GM23338 (cell line): ENCODE measurements at regions not wholly inside any gene's neighbourhood (a gene's known extent, or its start where the extent isn't known, plus 50 kb on each side); places are given as distances from the start of the nearest gene placed in this dataset.

ENCODE experiments used
- ATAC-seq: fragments of 200-7000 bp; cut with Tn5 transposase; 3 replicates; pipeline ENCODE4 v1.9.1; 2020
- DNase-seq: peaks from one replicate; pipeline ENCODE4 v3.0.0-alpha.2; 2015; ENCODE audit warnings: low spot score
- H2AFZ ChIP-seq: fragments of 200-600 bp; sonication (generic); 2 replicates; pipeline ENCODE4 v1.8.0; 2016; ENCODE audit warnings: antibody characterized with exemption, mild to moderate bottlenecking, moderate library complexity
- H3F3A ChIP-seq: fragments of 200-600 bp; sonication (generic); replicated peaks from 2 replicates; pipeline ENCODE4 v1.8.0; 2017; ENCODE audit warnings: antibody characterized with exemption, mixed run types, low read depth
- H3K27ac ChIP-seq: fragments of 200-600 bp; sonication (generic); 2 replicates; pipeline ENCODE4 v1.6.1; 2016; ENCODE audit warnings: low read depth
- H3K27me3 ChIP-seq: fragments of 200-600 bp; sonication (generic); 2 replicates; pipeline ENCODE4 v1.8.0; 2016; ENCODE audit warnings: mild to moderate bottlenecking, mixed run types, moderate library complexity; ENCODE audit not compliant: insufficient read depth
- H3K36me3 ChIP-seq: fragments of 200-600 bp; sonication (generic); 2 replicates; pipeline ENCODE4 v1.8.0; 2016; ENCODE audit warnings: mild to moderate bottlenecking; ENCODE audit not compliant: insufficient read depth
- H3K4me1 ChIP-seq: fragments of 200-600 bp; sonication (generic); 2 replicates; pipeline ENCODE4 v1.8.0; 2016; ENCODE audit warnings: mild to moderate bottlenecking, moderate library complexity; ENCODE audit not compliant: insufficient read depth
- H3K4me2 ChIP-seq: fragments of 200-600 bp; sonication (generic); 2 replicates; pipeline ENCODE4 v1.7.1; 2017; ENCODE audit warnings: mixed run types
- H3K4me3 ChIP-seq: fragments of 200-600 bp; sonication (generic); 2 replicates; pipeline ENCODE4 v1.6.1; 2016; ENCODE audit warnings: mixed run types
- H3K79me2 ChIP-seq: fragments of 200-600 bp; sonication (generic); replicated peaks from 2 replicates; pipeline ENCODE4 v1.8.0; 2017; ENCODE audit warnings: mild to moderate bottlenecking; ENCODE audit not compliant: insufficient read depth
- H3K9me2 ChIP-seq: fragments of 200-600 bp; sonication (generic); 2 replicates; pipeline ENCODE4 v1.8.0; 2017; ENCODE audit not compliant: insufficient read depth
- H4K20me1 ChIP-seq: fragments of 200-600 bp; sonication (generic); replicated peaks from 2 replicates; pipeline ENCODE4 v1.8.0; 2017; ENCODE audit warnings: mild to moderate bottlenecking; ENCODE audit not compliant: insufficient read depth
- H3K27ac Mint-ChIP-seq: 2 replicates; pipeline ENCODE4 v1.8.0; 2020; ENCODE audit warnings: inconsistent platforms, mild to moderate bottlenecking, moderate library complexity, mixed read lengths
- H3K27me3 Mint-ChIP-seq: 3 replicates; pipeline ENCODE4 v1.8.0; 2022; ENCODE audit warnings: low read depth, mild to moderate bottlenecking, moderate library complexity, mixed read lengths, inconsistent platforms; ENCODE audit not compliant: insufficient read depth, poor library complexity
- H3K36me3 Mint-ChIP-seq: 3 replicates; pipeline ENCODE4 v1.8.0; 2021; ENCODE audit warnings: low read depth, mild to moderate bottlenecking, inconsistent platforms, moderate library complexity, mixed read lengths
- H3K4me1 Mint-ChIP-seq: 3 replicates; pipeline ENCODE4 v1.8.0; 2020; ENCODE audit warnings: mild to moderate bottlenecking, inconsistent platforms, mixed read lengths
- H3K4me3 Mint-ChIP-seq: 3 replicates; pipeline ENCODE4 v1.8.0; 2021; ENCODE audit warnings: moderate library complexity, mild to moderate bottlenecking, inconsistent platforms, mixed read lengths
- H3K9me3 Mint-ChIP-seq: 3 replicates; pipeline ENCODE4 v1.8.0; 2020; ENCODE audit warnings: moderate library complexity, mild to moderate bottlenecking, inconsistent platforms, mixed read lengths
- CREB1 ChIP-seq: fragments of 250-450 bp; sonication (Bioruptor Pico); IDR thresholded peaks from 2 replicates; pipeline ENCODE4 v1.5.0; 2020; ENCODE audit warnings: low read depth, mild to moderate bottlenecking, moderate library complexity
- EZH2 ChIP-seq: fragments of 200-600 bp; sonication (generic); IDR thresholded peaks from one replicate; pipeline ENCODE4 v1.8.0; 2017; ENCODE audit warnings: antibody characterized with exemption, mild to moderate bottlenecking, low read depth; ENCODE audit not compliant: unreplicated experiment
- EZH2phosphoT487 ChIP-seq: fragments of 200-600 bp; sonication (generic); IDR thresholded peaks from one replicate; pipeline ENCODE4 v1.8.1; 2018; ENCODE audit warnings: antibody characterized with exemption; ENCODE audit not compliant: unreplicated experiment
- JUNB ChIP-seq: IDR thresholded peaks from one replicate; pipeline ENCODE4 v1.6.1; 2016; ENCODE audit warnings: antibody characterized with exemption; ENCODE audit not compliant: unreplicated experiment
- NANOG ChIP-seq: IDR thresholded peaks from 2 replicates; pipeline ENCODE4 v1.6.1; 2016; ENCODE audit warnings: antibody characterized with exemption, borderline replicate concordance
- STAT1 ChIP-seq: IDR thresholded peaks from one replicate; pipeline ENCODE4 v1.6.1; 2016; ENCODE audit warnings: antibody characterized with exemption; ENCODE audit not compliant: unreplicated experiment
- ZNF331 ChIP-seq: fragments of 250-450 bp; sonication (Bioruptor Pico); IDR thresholded peaks from 2 replicates; pipeline ENCODE4 v1.5.0; 2020; ENCODE audit warnings: low read depth, mild to moderate bottlenecking, moderate library complexity
- TF ChIP-seq, protein P1 (sequence below): fragments of 250-450 bp; sonication (Bioruptor Pico); IDR thresholded peaks from 2 replicates; pipeline ENCODE4 v1.5.0; 2020; ENCODE audit warnings: mild to moderate bottlenecking, moderate library complexity
- TF ChIP-seq, protein P2 (sequence below), 2 experiments: fragments of 200-600 bp in 1 of 2; sonication (generic) in 1 of 2; conservative IDR thresholded peaks; 2 replicates each; pipeline versions ENCODE4 v1.5.1 to v1.6.1; 2016 to 2017; ENCODE audit warnings: antibody characterized with exemption in 2 of 2, low read depth in 2 of 2, mild to moderate bottlenecking in 2 of 2, moderate library complexity in 1 of 2
- TF ChIP-seq, protein P3 (sequence below): IDR thresholded peaks from one replicate; pipeline ENCODE4 v1.6.1; 2018; ENCODE audit warnings: antibody characterized with exemption; ENCODE audit not compliant: unreplicated experiment
- TF ChIP-seq, protein P4 (sequence below): IDR thresholded peaks from 2 replicates; pipeline ENCODE4 v1.6.1; 2016; ENCODE audit warnings: antibody characterized with exemption

DNA sequence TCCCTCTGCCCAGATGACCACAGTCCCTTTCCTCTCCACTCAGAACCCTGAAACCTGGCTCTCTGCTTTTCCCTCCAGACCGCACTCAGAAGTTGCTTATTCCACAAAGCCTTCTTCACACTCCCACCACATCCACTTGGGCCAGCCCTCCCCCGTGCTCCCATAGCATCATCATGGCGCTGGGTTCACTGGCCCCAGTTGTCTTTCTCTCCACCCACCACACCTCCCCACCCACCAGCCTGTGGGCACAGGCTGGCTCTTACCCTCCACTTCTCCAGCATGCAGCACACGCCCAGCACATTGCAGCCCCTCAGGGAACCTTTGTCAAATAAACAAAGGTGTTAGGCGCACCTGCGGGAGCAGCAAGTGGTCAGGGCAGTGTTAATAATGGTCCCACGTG is 130.0 kb downstream of the KATNIP start:
- Mint-ChIP-seq H3K9me3 (no peaks in the 10 kb centered on the region; the same call in 2 of the 3 replicates), H3K27me3 (peaks cover 8% of the 10 kb centered on the region)

More for the DNA sequence above, 130.0 kb downstream of the KATNIP start:
- H3K4me1 Mint-ChIP-seq, result peaks cover 3% of the 10 kb centered on the region; the same call in 2 of the 3 replicates
- ATAC-seq (no peak; the same call in 2 of the 3 replicates), DNase-seq (no peak)
- Histone ChIP-seq H3F3A (no peaks in the 10 kb centered on the region), H3K36me3 (no peaks in the 10 kb centered on the region; the same call in 1 of the 2 replicates), H3K4me2 (no peak overlapping the region), H2AFZ (no peak overlapping the region), H3K9me2 (no peaks in the 10 kb centered on the region), H3K4me3 (no peak overlapping the region), H3K79me2 (no peaks in the 10 kb centered on the region), H3K27me3 (no peaks in the 10 kb centered on the region), H3K27ac (no peak overlapping the region), H4K20me1 (peaks cover 3% of the 10 kb centered on the region; the same call in 1 of the 2 replicates), H3K4me1 (no peaks in the 10 kb centered on the region)
- TF ChIP-seq, protein P1, sequence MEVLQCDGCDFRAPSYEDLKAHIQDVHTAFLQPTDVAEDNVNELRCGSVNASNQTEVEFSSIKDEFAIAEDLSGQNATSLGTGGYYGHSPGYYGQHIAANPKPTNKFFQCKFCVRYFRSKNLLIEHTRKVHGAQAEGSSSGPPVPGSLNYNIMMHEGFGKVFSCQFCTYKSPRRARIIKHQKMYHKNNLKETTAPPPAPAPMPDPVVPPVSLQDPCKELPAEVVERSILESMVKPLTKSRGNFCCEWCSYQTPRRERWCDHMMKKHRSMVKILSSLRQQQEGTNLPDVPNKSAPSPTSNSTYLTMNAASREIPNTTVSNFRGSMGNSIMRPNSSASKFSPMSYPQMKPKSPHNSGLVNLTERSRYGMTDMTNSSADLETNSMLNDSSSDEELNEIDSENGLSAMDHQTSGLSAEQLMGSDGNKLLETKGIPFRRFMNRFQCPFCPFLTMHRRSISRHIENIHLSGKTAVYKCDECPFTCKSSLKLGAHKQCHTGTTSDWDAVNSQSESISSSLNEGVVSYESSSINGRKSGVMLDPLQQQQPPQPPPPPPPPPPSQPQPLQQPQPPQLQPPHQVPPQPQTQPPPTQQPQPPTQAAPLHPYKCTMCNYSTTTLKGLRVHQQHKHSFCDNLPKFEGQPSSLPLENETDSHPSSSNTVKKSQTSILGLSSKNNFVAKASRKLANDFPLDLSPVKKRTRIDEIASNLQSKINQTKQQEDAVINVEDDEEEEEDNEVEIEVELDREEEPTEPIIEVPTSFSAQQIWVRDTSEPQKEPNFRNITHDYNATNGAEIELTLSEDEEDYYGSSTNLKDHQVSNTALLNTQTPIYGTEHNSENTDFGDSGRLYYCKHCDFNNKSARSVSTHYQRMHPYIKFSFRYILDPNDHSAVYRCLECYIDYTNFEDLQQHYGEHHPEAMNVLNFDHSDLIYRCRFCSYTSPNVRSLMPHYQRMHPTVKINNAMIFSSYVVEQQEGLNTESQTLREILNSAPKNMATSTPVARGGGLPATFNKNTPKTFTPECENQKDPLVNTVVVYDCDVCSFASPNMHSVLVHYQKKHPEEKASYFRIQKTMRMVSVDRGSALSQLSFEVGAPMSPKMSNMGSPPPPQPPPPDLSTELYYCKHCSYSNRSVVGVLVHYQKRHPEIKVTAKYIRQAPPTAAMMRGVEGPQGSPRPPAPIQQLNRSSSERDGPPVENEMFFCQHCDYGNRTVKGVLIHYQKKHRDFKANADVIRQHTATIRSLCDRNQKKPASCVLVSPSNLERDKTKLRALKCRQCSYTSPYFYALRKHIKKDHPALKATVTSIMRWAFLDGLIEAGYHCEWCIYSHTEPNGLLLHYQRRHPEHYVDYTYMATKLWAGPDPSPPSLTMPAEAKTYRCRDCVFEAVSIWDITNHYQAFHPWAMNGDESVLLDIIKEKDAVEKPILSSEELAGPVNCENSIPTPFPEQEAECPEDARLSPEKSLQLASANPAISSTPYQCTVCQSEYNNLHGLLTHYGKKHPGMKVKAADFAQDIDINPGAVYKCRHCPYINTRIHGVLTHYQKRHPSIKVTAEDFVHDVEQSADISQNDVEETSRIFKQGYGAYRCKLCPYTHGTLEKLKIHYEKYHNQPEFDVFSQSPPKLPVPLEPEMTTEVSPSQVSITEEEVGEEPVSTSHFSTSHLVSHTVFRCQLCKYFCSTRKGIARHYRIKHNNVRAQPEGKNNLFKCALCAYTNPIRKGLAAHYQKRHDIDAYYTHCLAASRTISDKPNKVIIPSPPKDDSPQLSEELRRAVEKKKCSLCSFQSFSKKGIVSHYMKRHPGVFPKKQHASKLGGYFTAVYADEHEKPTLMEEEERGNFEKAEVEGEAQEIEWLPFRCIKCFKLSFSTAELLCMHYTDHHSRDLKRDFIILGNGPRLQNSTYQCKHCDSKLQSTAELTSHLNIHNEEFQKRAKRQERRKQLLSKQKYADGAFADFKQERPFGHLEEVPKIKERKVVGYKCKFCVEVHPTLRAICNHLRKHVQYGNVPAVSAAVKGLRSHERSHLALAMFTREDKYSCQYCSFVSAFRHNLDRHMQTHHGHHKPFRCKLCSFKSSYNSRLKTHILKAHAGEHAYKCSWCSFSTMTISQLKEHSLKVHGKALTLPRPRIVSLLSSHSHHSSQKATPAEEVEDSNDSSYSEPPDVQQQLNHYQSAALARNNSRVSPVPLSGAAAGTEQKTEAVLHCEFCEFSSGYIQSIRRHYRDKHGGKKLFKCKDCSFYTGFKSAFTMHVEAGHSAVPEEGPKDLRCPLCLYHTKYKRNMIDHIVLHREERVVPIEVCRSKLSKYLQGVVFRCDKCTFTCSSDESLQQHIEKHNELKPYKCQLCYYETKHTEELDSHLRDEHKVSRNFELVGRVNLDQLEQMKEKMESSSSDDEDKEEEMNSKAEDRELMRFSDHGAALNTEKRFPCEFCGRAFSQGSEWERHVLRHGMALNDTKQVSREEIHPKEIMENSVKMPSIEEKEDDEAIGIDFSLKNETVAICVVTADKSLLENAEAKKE (CRISPR knock-in tag), result no peak
- TF ChIP-seq JUNB, result no peak
- TF ChIP-seq CREB1, result no peak
- TF ChIP-seq, protein P2, sequence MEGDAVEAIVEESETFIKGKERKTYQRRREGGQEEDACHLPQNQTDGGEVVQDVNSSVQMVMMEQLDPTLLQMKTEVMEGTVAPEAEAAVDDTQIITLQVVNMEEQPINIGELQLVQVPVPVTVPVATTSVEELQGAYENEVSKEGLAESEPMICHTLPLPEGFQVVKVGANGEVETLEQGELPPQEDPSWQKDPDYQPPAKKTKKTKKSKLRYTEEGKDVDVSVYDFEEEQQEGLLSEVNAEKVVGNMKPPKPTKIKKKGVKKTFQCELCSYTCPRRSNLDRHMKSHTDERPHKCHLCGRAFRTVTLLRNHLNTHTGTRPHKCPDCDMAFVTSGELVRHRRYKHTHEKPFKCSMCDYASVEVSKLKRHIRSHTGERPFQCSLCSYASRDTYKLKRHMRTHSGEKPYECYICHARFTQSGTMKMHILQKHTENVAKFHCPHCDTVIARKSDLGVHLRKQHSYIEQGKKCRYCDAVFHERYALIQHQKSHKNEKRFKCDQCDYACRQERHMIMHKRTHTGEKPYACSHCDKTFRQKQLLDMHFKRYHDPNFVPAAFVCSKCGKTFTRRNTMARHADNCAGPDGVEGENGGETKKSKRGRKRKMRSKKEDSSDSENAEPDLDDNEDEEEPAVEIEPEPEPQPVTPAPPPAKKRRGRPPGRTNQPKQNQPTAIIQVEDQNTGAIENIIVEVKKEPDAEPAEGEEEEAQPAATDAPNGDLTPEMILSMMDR (conservative IDR thresholded peaks at IDR 0.05; ENCODE audit: low read depth in 2 of 2), result no peak
- TF ChIP-seq STAT1, result no peak
- no peak for TF ChIP-seq EZH2
- TF ChIP-seq, protein P3, sequence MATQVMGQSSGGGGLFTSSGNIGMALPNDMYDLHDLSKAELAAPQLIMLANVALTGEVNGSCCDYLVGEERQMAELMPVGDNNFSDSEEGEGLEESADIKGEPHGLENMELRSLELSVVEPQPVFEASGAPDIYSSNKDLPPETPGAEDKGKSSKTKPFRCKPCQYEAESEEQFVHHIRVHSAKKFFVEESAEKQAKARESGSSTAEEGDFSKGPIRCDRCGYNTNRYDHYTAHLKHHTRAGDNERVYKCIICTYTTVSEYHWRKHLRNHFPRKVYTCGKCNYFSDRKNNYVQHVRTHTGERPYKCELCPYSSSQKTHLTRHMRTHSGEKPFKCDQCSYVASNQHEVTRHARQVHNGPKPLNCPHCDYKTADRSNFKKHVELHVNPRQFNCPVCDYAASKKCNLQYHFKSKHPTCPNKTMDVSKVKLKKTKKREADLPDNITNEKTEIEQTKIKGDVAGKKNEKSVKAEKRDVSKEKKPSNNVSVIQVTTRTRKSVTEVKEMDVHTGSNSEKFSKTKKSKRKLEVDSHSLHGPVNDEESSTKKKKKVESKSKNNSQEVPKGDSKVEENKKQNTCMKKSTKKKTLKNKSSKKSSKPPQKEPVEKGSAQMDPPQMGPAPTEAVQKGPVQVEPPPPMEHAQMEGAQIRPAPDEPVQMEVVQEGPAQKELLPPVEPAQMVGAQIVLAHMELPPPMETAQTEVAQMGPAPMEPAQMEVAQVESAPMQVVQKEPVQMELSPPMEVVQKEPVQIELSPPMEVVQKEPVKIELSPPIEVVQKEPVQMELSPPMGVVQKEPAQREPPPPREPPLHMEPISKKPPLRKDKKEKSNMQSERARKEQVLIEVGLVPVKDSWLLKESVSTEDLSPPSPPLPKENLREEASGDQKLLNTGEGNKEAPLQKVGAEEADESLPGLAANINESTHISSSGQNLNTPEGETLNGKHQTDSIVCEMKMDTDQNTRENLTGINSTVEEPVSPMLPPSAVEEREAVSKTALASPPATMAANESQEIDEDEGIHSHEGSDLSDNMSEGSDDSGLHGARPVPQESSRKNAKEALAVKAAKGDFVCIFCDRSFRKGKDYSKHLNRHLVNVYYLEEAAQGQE, result no peak
- no peak for TF ChIP-seq NANOG
- TF ChIP-seq, protein P4, sequence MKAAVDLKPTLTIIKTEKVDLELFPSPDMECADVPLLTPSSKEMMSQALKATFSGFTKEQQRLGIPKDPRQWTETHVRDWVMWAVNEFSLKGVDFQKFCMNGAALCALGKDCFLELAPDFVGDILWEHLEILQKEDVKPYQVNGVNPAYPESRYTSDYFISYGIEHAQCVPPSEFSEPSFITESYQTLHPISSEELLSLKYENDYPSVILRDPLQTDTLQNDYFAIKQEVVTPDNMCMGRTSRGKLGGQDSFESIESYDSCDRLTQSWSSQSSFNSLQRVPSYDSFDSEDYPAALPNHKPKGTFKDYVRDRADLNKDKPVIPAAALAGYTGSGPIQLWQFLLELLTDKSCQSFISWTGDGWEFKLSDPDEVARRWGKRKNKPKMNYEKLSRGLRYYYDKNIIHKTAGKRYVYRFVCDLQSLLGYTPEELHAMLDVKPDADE, result no peak
- TF ChIP-seq ZNF331 (CRISPR knock-in tag), result no peak
- no peak for TF ChIP-seq EZH2phosphoT487
- H3K27ac Mint-ChIP-seq, result no peak overlapping the region; the same call in 1 of the 2 replicates
- H3K36me3 Mint-ChIP-seq, result peaks cover 17% of the 10 kb centered on the region; the same call in 2 of the 3 replicates
- H3K4me3 Mint-ChIP-seq, result no peak overlapping the region
